Activated T-helper 2 cell treated with anti-CD3 and anti-CD28 coated beads, Interferon-gamma antibody, Interleukin-2, Interleukin-4, amounts not matched to agents 10 μg/mL and 5 μg/mL and 100 μg/mL, durations not matched to agents 14 hours and 24 hours and 36 hours (primary cell): ENCODE measurements at regions not wholly inside any gene's neighbourhood (a gene's known extent, or its start where the extent isn't known, plus 50 kb on each side); places are given as distances from the start of the nearest gene placed in this dataset.

Experiments used
- DNase-seq: peaks from one replicate; pipeline ENCODE4 v3.0.0; 2021; ENCODE audit warnings: low spot score
- H3K27ac Mint-ChIP-seq: one replicate; pipeline ENCODE4 v1.8.0; 2021; ENCODE audit warnings: mixed read lengths
- H3K27me3 Mint-ChIP-seq: one replicate; pipeline ENCODE4 v1.8.0; 2021; ENCODE audit warnings: low read depth, mixed read lengths
- H3K36me3 Mint-ChIP-seq: one replicate; pipeline ENCODE4 v1.8.0; 2021; ENCODE audit warnings: low read depth, mixed read lengths
- H3K4me1 Mint-ChIP-seq: one replicate; pipeline ENCODE4 v1.8.0; 2021; ENCODE audit warnings: low read depth, mixed read lengths
- H3K4me3 Mint-ChIP-seq: one replicate; pipeline ENCODE4 v1.8.0; 2021; ENCODE audit warnings: low read depth, mild to moderate bottlenecking, moderate library complexity, mixed read lengths
- H3K9me3 Mint-ChIP-seq: one replicate; pipeline ENCODE4 v1.8.0; 2021; ENCODE audit warnings: mixed read lengths
- intact Hi-C: fragments of 100-400 bp; cut with micrococcal nuclease; formaldehyde crosslinking; loops from one replicate; pipeline ENCODE4 v1.15.1; 2023

DNA sequence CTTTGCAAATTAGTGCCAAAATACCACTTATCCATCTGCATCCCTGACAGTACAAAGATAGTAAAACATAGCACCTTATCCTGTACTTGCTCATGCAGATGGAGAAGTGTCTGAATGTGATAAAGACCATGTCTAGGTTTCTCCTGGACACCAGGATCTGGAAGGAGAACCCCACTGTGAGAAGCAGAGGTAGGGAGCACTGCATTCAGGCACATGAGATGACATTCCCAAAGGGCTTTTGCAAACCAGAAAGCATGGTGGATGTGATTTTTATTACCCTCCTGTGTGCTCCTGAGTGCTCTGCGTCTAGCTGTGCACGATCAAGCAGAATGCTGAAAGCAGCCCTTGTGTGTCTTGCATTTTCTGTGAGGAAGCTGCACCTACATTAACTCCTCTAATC is 857.6 kb upstream of the ID2 start:
- H3K4me1 Mint-ChIP-seq: peaks cover 33% of the 10 kb centered on the region
- H3K27ac Mint-ChIP-seq: peak overlapping the region; percentile 49
- peaks cover 23% of the 10 kb centered on the region for H3K36me3 Mint-ChIP-seq
- DNase-seq: no peak
- H3K27me3 Mint-ChIP-seq: no peaks in the 10 kb centered on the region
- intact Hi-C loops: loop anchor here (10.0 kb wide), 1 partner anchor 481 kb away; no protein-coding TSS in a partner anchor
- H3K4me3 Mint-ChIP-seq: no peak overlapping the region
- H3K9me3 Mint-ChIP-seq: peaks cover 11% of the 10 kb centered on the region

DNA sequence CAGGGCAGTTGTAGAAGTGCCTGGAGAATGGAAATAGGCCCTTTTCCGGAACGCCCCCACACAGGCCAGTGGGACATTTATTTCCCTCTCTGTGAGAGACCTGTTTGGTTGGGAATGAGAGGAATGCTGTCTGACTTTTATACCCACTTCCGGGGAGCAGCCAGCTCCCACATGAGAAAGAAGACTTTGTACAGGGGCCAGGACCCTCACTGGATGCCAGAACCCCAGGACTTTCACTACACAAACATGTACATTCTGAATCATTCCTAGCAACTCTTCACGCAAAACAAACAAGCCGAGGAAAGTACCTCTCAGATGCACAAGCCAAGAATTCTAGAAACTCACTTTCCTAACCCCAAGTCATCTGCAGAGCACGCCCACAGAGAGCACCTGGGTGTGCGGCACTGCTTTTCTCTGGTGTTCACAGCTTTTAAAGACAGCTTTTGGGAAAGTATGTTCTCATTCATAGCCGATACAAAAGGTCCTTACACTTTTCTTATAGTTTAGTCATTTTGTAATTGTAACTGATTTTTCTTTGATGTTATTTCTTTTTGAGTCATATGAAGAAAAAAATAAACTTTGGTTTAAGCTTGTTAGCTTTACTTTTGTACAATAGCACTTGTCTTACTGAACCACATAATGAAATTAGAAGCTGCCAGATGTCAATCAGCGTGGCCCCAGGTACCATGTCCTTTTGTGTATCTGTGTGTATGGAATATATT is 856.1 kb upstream of the ID2 start:
- Mint-ChIP-seq H3K36me3 (peaks cover 31% of the 10 kb centered on the region), H3K27ac (peak overlapping the region; percentile 94), H3K9me3 (peaks cover 20% of the 10 kb centered on the region), H3K27me3 (no peaks in the 10 kb centered on the region), H3K4me3 (peak overlapping the region; percentile 31), H3K4me1 (peaks cover 43% of the 10 kb centered on the region)
- peak; percentile 46 for DNase-seq
- intact Hi-C loops: loop anchor here (1.0 to 10.0 kb wide), 19 partner anchors 23 to 857 kb away; partner anchors contain the start of gene ID2

DNA sequence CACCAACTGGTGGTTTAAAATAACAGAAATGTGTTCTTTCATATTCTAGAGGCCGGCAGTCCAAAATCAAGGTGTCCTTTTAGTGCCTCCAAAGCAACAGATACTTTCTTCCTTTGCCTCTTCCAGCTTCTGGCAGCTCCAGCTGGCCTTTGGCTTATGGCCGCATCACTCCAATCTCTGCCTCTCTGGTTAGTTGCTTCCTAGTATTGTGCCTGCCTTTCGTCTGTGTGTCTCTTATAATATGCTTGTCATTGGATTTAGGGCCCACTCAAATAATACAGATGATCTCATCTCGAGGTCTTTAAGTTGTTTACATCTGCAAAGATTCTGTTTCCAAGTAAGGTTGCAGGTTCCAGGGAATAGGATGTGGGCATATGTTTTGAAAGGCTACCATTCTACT is 855.2 kb upstream of the ID2 start:
- intact Hi-C loops: loop anchor here (1.0 to 10.0 kb wide), 19 partner anchors 22 to 856 kb away; partner anchors contain the start of gene ID2
- Mint-ChIP-seq H3K4me1 (peaks cover 48% of the 10 kb centered on the region), H3K9me3 (peaks cover 26% of the 10 kb centered on the region), H3K4me3 (peak overlapping the region; percentile 59), H3K27me3 (no peaks in the 10 kb centered on the region), H3K36me3 (peaks cover 36% of the 10 kb centered on the region), H3K27ac (peak overlapping the region; percentile 94)
- DNase-seq: no peak

DNA sequence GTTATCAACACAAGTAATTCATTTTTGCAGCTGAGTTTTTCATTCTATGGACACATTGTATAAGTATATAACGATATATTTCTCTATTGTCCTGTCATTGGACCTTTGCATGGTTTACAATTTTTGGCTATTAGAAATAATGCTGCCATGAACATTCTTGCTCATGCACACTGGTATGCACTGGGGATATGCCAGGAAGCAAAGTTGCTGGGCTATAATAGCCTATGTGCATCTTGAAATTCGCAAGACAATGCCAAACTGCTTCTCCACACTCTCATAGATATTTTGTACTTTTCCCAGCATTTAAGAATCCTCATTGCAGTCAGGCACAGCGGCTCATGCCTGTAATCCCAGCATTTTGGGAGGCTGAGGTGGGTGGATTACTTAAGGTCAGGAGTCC is 852.6 kb upstream of the ID2 start:
- Mint-ChIP-seq H3K4me1 (peaks cover 47% of the 10 kb centered on the region), H3K4me3 (no peak overlapping the region), H3K9me3 (peaks cover 26% of the 10 kb centered on the region), H3K36me3 (peaks cover 36% of the 10 kb centered on the region), H3K27me3 (no peaks in the 10 kb centered on the region), H3K27ac (no peak overlapping the region)
- intact Hi-C loops: loop anchor here (5.0 to 10.0 kb wide), 7 partner anchors 153 to 853 kb away; partner anchors contain the start of gene ID2
- no peak for DNase-seq

DNA sequence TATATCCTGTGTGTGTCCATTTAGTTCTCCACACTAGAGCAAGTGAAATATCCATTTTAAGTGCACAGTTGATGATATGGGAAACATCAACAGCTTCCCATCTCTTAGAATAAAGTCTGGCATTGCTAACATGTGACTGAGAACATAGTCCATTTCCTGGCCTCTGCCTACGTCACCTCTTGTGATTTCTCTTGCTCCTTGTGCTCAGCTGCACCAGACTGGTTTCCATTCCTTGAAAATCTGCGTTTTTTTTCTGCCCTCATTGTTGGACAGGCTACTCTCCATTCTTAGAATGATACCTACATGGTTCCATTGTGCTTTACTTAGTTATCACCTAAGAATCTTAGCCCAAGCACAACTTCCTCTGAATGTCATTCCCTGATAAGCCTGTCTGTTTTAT is 851.2 kb upstream of the ID2 start:
- Mint-ChIP-seq H3K27ac (peak overlapping the region; percentile 30), H3K27me3 (no peaks in the 10 kb centered on the region), H3K9me3 (peaks cover 30% of the 10 kb centered on the region), H3K4me3 (no peak overlapping the region), H3K4me1 (peaks cover 38% of the 10 kb centered on the region), H3K36me3 (peaks cover 30% of the 10 kb centered on the region)
- no peak for DNase-seq
- intact Hi-C loops: no loop called here

DNA sequence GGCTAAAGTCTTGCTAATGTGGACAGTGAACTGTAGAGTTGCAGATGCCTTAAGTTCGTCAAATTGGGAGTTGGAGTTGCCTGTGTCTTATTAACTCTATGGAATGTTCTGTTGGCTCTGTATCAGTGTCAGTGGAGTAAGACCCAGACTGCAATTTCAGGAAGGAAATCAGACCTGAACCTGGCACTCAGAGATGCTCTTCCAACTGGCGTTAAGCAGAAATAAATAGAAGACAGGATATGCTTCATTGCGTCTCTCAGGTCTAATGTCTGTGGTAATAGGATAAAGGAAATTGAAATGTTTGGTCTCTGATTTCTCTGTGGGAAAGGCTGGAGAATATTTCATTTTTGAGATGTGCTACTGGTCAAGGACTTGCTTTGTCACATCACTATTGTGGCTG is 846.7 kb upstream of the ID2 start:
- Mint-ChIP-seq H3K9me3 (peaks cover 14% of the 10 kb centered on the region), H3K27me3 (no peaks in the 10 kb centered on the region), H3K4me3 (no peak overlapping the region), H3K36me3 (peaks cover 20% of the 10 kb centered on the region), H3K27ac (no peak overlapping the region), H3K4me1 (peaks cover 14% of the 10 kb centered on the region)
- DNase-seq: no peak
- intact Hi-C loops: no loop called here

DNA sequence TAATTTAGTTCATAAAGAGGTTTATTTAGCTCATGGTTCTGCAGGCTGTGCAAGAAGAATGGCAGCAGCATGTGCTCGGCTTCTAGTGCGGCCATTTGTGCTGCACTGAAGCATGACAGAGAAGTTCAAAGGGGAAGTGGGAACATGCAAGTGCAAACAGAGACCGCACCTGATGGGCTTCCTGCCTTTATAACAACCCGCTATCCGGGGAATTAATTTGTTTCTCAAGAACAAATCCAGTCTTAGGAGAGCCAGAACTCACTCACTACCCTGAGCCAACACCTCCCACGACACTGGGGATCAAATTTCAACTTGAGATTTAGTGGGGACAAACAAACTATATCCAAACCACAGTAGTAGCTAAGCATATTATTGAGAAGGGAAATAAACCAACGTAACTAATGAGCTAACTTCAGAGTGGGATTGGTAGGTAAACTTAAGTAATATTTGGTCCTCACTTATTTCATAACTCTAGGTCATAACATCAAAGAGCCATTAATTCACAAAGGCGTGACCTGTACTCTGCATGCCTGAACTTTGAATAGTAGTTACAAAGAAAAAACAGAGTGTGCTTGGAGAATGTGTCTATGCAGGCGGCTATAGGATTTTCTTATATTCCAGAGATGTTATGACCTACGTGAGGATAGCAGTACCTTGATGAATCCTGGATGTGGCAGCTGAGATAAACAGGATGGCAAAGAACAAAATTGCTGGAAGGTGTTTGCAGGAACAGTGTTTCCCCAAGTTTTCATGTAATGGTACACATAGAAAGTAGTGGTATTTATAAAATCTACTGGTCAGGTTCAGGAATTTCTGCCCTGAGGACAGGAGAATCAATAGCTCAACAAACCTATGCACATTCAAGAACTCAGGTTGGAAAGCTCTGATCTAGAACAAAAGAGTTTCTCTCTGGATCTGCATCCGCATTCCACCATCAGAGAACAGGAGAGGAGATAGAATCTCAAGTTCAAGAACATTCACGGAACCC is 845.9 kb upstream of the ID2 start:
- Mint-ChIP-seq H3K27ac (no peak overlapping the region), H3K4me1 (peaks cover 9% of the 10 kb centered on the region), H3K9me3 (peaks cover 14% of the 10 kb centered on the region), H3K36me3 (peaks cover 20% of the 10 kb centered on the region), H3K4me3 (no peak overlapping the region), H3K27me3 (no peaks in the 10 kb centered on the region)
- intact Hi-C loops: no loop called here
- no peak for DNase-seq

DNA sequence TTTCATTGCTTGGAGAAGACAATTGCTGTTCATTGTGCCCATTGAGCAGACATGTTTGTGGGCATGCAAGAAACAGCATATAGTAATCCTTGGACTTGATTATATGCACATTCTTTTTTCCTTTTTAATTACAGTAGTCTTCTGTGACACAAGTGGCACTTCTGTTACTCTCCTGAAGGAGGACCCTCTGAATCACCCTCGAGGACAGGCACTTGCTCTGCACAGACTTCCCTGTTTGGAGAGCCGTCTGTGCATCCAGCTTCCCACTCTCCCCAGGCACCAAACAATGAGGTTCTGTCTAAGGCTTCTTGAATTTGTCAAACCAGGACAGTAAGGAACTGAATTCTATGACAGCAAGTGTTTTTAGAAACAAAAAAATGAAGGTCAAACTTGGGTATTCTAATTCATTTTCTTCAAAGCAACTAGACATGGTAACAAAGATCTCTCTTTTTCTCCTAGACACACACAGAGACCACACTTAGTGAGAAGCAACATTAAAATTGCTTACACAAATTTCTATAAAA is 844.6 kb upstream of the ID2 start:
- DNase-seq: no peak
- Mint-ChIP-seq H3K4me1 (peaks cover 13% of the 10 kb centered on the region), H3K9me3 (peaks cover 9% of the 10 kb centered on the region), H3K36me3 (peaks cover 19% of the 10 kb centered on the region), H3K27me3 (no peaks in the 10 kb centered on the region), H3K27ac (no peak overlapping the region), H3K4me3 (no peak overlapping the region)
- intact Hi-C loops: no loop called here

DNA sequence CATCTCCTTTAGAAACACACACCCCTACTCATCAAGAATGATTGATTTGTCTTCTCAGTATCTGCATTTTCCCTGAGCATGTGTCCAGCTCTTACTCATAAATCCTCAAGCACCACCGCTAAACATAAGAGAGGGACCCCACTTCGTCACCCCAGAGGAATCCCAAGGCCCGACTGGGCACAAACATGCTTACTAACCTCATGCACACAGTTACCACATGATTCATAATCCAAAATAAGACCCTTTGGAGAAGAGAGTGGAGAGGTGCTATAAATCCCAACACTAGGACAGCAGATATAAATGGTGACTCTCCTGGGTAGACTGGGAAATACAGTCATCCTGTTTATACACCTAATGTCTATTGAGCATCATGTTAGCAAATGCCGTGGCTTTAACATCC is 843.2 kb upstream of the ID2 start:
- Mint-ChIP-seq H3K4me3 (no peak overlapping the region), H3K36me3 (peaks cover 19% of the 10 kb centered on the region), H3K9me3 (peaks cover 14% of the 10 kb centered on the region), H3K27me3 (no peaks in the 10 kb centered on the region), H3K4me1 (peaks cover 24% of the 10 kb centered on the region), H3K27ac (no peak overlapping the region)
- intact Hi-C loops: no loop called here
- no peak for DNase-seq

DNA sequence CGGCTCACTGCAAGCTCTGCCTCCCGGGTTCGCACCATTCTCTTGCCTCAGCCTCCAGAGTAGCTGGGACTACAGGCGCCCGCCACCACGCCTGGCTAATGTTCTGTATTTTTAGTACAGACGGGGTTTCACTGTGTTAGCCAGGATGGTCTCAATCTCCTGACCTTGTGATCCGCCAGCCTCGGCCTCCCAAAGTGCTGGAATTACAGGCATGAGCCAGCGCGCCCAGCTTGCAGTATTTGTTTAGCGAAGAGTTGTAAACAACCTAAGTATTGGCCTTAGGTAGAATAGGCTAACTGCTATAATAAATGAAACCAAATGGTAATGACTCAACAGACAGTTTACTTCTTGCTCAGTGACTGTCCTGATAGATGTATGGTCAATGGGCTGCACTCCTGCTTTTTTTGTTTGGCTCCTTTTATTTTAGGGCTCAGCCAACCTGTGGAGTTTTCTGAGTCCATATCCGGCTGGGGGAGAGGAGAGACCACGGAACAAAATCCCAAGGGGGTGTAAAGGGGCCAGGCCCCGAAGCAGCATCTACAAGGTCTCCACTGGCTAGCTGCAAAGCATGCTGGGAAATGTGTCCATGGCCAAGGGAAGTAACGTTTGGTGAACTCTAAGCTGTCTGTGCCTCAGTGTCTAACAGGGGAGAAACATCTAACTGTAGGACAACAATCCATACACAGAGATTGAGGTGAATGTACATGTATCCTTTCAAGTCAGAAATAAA is 841.0 kb upstream of the ID2 start:
- Mint-ChIP-seq H3K36me3 (peaks cover 19% of the 10 kb centered on the region), H3K9me3 (peaks cover 10% of the 10 kb centered on the region)
- intact Hi-C loops: no loop called here

DNA sequence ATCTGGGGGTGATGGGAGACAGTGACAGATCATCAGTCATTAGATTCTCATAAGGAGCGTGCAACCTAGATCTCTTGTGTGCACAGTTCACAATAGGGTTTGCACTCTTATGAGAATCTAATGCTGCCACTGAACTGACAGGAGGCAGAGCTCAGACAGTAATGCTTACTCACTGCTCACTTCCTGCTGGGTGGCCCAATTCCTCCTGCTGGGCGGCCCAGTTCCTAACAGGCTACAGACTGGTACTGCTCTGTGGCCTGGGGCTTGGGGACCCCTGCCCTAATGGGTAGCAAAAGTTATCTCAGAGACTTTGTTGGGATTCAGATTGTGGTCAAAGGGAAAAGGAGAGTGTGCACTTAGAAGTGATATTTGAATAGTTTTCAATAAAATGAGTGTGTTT is 840.1 kb upstream of the ID2 start:
- Mint-ChIP-seq H3K27ac (peak overlapping the region; percentile 83), H3K27me3 (no peaks in the 10 kb centered on the region), H3K4me1 (peaks cover 38% of the 10 kb centered on the region), H3K36me3 (peaks cover 13% of the 10 kb centered on the region), H3K9me3 (peaks cover 10% of the 10 kb centered on the region), H3K4me3 (no peak overlapping the region)
- DNase-seq: no peak
- intact Hi-C loops: no loop called here

More for the DNA sequence above, 841.0 kb upstream of the ID2 start:
- Mint-ChIP-seq H3K27ac (peak overlapping the region; percentile 68), H3K27me3 (no peaks in the 10 kb centered on the region), H3K4me3 (no peak overlapping the region), H3K4me1 (peaks cover 34% of the 10 kb centered on the region)
- no peak for DNase-seq

DNA sequence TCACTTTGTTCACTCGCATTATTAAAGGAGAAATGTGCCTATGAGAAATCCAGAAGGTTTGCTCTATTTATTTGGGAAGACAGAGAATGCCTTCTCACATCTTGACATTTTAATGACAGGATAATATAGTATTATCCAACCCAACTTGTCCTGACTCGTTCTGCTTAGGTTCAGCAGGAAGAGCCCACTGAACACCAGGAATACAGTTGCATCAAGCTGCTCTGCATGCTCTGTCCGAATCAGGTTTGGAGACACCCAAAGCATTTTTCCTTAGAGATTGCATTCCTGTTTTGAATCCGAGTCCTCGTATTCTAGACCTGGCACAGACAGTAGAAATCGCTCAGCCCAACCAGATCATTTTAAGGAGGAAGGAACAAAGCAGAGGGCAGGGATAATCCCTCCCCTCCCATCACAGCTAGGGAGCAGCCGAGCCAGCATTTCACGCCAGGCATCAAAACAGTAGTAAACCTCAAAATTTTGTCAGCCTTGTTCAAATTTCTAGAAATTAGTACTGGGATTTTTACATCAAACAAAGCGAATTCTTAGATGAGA is 837.4 kb upstream of the ID2 start:
- Mint-ChIP-seq H3K36me3 (peaks cover 15% of the 10 kb centered on the region), H3K4me1 (peaks cover 60% of the 10 kb centered on the region), H3K27me3 (no peaks in the 10 kb centered on the region), H3K4me3 (no peak overlapping the region), H3K9me3 (peaks cover 10% of the 10 kb centered on the region), H3K27ac (peak overlapping the region; percentile 61)
- no peak for DNase-seq
- intact Hi-C loops: no loop called here
